ENCODE measurements at regions not wholly inside any gene's neighbourhood (a gene's known extent, or its start where the extent isn't known, plus 50 kb on each side); places are given as distances from the start of the nearest gene placed in this dataset.

DNA sequence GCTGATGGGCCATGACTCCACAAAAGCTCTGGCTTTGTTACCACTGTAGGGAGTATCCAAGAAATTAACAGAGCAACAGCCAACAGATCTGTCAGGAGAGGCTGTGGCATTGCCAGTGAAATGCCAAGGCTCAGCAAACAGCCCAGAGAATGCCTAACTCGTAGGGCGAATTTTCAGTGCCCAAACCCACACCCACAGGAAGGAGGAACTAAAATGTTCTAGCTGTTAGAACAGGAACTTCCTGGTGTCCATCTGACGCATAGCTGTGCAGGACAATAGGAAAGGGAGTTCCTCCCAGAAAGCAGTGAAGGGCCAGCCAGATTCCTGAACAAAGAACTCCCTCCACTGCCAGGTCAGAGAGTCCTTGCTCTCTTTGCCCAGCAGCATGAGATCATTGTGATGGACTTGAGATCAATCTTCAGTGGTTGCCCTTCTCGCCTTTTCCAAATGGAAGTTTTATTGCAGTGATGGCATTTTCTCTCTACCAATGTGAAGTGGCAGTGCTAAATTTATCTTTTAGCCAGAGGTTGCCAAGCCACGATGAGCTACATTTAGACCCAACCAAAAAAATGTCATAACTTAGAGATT is 224.2 kb upstream of the STARD13 start:
- no peaks in the 10 kb centered on the region for H3K9me3 ChIP-seq (ENCODE audit: control insufficient read depth, low read length, poor library complexity, severe bottlenecking)
- DNase-seq (no peak), ATAC-seq (no peak)
- no peaks in the 10 kb centered on the region for H3K4me1 Mint-ChIP-seq
- H3K27ac Mint-ChIP-seq = no peak overlapping the region
- peaks cover 3% of the 10 kb centered on the region for H3K36me3 Mint-ChIP-seq (ENCODE audit: low read depth)
- H3K4me3 Mint-ChIP-seq = no peak overlapping the region
- H3K27me3 Mint-ChIP-seq = peaks cover 7% of the 10 kb centered on the region

DNA sequence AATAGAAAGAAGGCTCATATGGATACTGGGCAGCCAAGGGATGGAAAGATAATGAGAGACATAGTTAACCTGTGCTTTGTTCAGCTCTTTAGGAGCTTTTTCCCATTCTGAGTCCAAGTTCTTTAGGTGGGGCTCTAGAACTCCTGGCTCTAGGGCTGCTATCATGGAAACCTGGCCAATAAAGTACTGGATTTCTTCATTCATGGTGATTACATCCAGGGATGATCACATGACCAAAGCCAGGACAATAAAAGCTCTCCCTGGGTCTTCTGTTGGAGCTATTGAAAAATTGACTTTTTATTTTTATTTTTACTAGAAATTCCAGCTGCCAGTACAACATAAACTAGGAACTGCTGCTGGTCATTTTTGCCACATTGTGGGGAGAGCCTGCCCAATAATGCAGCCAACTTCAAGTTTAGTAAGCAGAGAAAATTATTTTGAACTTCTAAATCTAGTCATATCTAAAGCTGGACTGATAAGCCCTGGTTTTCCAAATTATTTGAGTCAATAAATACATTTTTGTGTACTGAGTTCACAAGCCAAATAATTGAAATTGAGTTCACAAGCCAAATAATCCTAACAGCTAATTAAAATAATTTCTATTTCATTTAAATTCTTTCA is 224.9 kb upstream of the STARD13 start:
- Mint-ChIP-seq H3K27ac (no peak overlapping the region), H3K4me1 (no peaks in the 10 kb centered on the region), H3K27me3 (peaks cover 7% of the 10 kb centered on the region), H3K36me3 (ENCODE audit: low read depth) (peaks cover 3% of the 10 kb centered on the region), H3K4me3 (no peak overlapping the region)
- ATAC-seq (no peak), DNase-seq (no peak)
- no peaks in the 10 kb centered on the region for H3K9me3 ChIP-seq (ENCODE audit: control insufficient read depth, low read length, poor library complexity, severe bottlenecking)

DNA sequence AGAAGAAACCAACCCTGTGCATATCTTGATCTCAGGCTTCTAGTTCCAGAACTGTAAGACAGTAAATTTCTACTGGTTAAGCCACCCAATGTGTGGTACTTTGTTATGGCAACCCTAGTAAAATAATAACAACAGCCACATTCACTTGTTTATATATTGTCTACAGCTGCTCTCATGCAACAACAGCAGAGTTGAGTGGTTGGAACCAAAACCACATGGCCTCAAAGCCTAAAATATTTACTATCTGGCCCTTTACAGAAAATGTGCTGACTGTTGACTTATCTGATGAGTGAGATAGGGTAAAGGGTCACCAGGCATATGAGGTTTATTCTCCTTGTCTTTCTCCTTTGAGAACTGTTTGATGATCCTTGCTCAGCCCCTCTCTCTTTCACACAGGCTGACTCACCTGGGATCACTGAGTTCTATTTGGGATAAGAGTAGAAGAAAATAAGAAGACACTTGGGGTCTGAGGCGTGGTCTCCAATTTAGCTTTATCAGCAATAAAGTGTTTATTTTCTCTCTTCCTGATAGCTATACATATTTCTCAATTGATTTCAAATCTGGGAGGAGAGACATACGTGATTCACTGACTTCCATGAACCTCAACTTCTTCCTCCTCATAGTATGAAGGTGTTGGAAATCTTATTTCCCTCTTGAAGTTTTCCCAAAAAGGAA is 227.5 kb upstream of the STARD13 start:
- ATAC-seq (no peak), DNase-seq (no peak)
- Mint-ChIP-seq H3K27me3 (peaks cover 7% of the 10 kb centered on the region), H3K4me1 (peaks cover 2% of the 10 kb centered on the region), H3K36me3 (ENCODE audit: low read depth) (peaks cover 3% of the 10 kb centered on the region), H3K4me3 (no peak overlapping the region), H3K27ac (no peak overlapping the region)
- H3K9me3 ChIP-seq (ENCODE audit: control insufficient read depth, low read length, poor library complexity, severe bottlenecking) = no peaks in the 10 kb centered on the region

DNA sequence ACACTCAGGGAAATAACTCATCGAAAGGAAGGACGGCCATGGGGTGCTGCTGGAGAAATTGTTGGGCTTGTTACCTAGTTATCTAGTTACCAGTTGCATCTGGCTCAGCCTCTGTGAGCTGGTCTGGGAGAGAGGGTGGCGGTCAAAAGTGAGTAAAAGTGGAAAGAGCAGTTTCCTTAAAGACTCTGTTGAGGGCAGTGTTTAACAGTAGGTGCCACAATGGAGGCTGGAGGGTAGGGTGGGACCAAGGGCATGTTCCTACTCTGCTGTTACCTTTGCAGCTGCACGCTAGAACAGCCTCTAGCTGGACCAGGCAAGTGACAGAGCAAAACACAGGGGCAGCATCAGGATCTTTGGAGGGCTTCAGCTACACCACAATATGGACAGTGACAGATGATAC is 228.8 kb upstream of the STARD13 start:
- Mint-ChIP-seq H3K36me3 (ENCODE audit: low read depth) (peaks cover 3% of the 10 kb centered on the region), H3K4me3 (no peak overlapping the region), H3K4me1 (peaks cover 2% of the 10 kb centered on the region), H3K27ac (no peak overlapping the region), H3K27me3 (peaks cover 7% of the 10 kb centered on the region)
- no peak for ATAC-seq
- no peaks in the 10 kb centered on the region for H3K9me3 ChIP-seq (ENCODE audit: control insufficient read depth, low read length, poor library complexity, severe bottlenecking)
- no peak for DNase-seq

GRCh38 chr13:33515146-33515545 is 229.6 kb upstream of the STARD13 start:
- no peak for DNase-seq
- Mint-ChIP-seq H3K4me1 (peaks cover 2% of the 10 kb centered on the region), H3K36me3 (ENCODE audit: low read depth) (peaks cover 3% of the 10 kb centered on the region), H3K4me3 (no peak overlapping the region), H3K27ac (no peak overlapping the region), H3K27me3 (peaks cover 7% of the 10 kb centered on the region)
- no peak for ATAC-seq
- H3K9me3 ChIP-seq (ENCODE audit: control insufficient read depth, low read length, poor library complexity, severe bottlenecking) = no peaks in the 10 kb centered on the region

GRCh38 chr13:33518452-33518851 is 232.9 kb upstream of the STARD13 start:
- H3K36me3 Mint-ChIP-seq (ENCODE audit: low read depth) = peaks cover 3% of the 10 kb centered on the region
- ATAC-seq (no peak), DNase-seq (no peak)
- H3K9me3 ChIP-seq (ENCODE audit: control insufficient read depth, low read length, poor library complexity, severe bottlenecking) = no peaks in the 10 kb centered on the region
- peaks cover 7% of the 10 kb centered on the region for H3K27me3 Mint-ChIP-seq
- H3K27ac Mint-ChIP-seq = no peak overlapping the region
- H3K4me1 Mint-ChIP-seq = peaks cover 2% of the 10 kb centered on the region
- no peak overlapping the region for H3K4me3 Mint-ChIP-seq

GRCh38 chr13:33519561-33520467 is 234.3 kb upstream of the STARD13 start:
- H3K9me3 ChIP-seq (ENCODE audit: control insufficient read depth, low read length, poor library complexity, severe bottlenecking) = no peaks in the 10 kb centered on the region
- H3K4me3 Mint-ChIP-seq = no peak overlapping the region
- ATAC-seq = no peak
- H3K27me3 Mint-ChIP-seq = no peaks in the 10 kb centered on the region
- H3K27ac Mint-ChIP-seq = no peak overlapping the region
- H3K36me3 Mint-ChIP-seq (ENCODE audit: low read depth) = no peaks in the 10 kb centered on the region
- H3K4me1 Mint-ChIP-seq = peaks cover 2% of the 10 kb centered on the region
- DNase-seq = no peak

- H3K4me1 Mint-ChIP-seq = peaks cover 2% of the 10 kb centered on the region
- no peaks in the 10 kb centered on the region for H3K9me3 ChIP-seq (ENCODE audit: control insufficient read depth, low read length, poor library complexity, severe bottlenecking)
- no peaks in the 10 kb centered on the region for H3K36me3 Mint-ChIP-seq (ENCODE audit: low read depth)
- H3K27ac Mint-ChIP-seq = no peak overlapping the region
- ATAC-seq (no peak), DNase-seq (no peak)
- H3K4me3 Mint-ChIP-seq = no peak overlapping the region
- no peaks in the 10 kb centered on the region for H3K27me3 Mint-ChIP-seq
Measured at GRCh38 chr13:33520468-33520839, 234.9 kb upstream of the STARD13 start.

DNA sequence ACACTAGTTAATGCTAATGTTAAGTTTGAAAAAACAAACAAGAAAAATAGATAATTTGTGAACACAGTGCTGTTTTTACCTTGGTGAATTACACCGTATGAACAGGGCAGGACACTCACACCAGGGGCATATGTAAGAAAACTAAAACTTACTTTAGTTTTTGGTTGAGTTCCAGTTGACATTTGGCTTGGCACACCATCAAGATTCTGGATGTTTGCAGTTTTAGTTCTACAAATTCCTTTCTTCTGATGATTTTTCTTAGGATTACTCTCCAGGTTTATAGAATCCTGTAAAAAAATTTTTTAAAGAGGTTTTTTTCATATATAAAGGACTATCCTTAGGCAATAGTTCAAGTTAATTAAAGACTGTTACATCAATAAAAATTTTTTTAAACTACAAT is 238.5 kb upstream of the STARD13 start:
- no peak overlapping the region for H3K27ac Mint-ChIP-seq
- DNase-seq (no peak), ATAC-seq (no peak)
- no peaks in the 10 kb centered on the region for H3K36me3 Mint-ChIP-seq (ENCODE audit: low read depth)
- no peak overlapping the region for H3K4me3 Mint-ChIP-seq
- no peaks in the 10 kb centered on the region for H3K9me3 ChIP-seq (ENCODE audit: control insufficient read depth, low read length, poor library complexity, severe bottlenecking)
- H3K27me3 Mint-ChIP-seq = no peaks in the 10 kb centered on the region
- peaks cover 2% of the 10 kb centered on the region for H3K4me1 Mint-ChIP-seq

DNA sequence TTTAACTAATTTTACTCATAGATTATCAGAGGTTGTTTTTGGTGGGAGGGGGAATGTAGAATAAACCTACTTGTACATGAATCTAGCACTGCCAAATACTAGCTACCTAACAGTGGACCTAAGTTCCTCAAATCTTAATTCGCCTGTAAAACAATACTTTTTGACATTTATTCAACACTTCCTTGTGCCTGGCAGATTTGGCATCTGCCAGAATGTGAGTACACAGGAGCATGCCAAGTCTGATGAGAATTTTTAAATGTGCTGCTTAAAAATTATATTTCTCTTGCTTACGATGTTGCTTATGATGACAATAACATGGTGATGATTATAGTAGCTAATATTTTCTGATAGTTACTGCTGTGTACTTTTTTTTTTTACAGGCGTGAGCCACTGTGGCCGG is 240.2 kb upstream of the STARD13 start:
- Mint-ChIP-seq H3K27me3 (no peaks in the 10 kb centered on the region), H3K36me3 (ENCODE audit: low read depth) (peaks cover 2% of the 10 kb centered on the region), H3K27ac (no peak overlapping the region), H3K4me3 (no peak overlapping the region), H3K4me1 (peaks cover 2% of the 10 kb centered on the region)
- DNase-seq (no peak), ATAC-seq (no peak)
- H3K9me3 ChIP-seq (ENCODE audit: control insufficient read depth, low read length, poor library complexity, severe bottlenecking) = no peaks in the 10 kb centered on the region

- DNase-seq (no peak), ATAC-seq (no peak)
- Mint-ChIP-seq H3K27ac (no peak overlapping the region), H3K27me3 (no peaks in the 10 kb centered on the region), H3K4me1 (peaks cover 2% of the 10 kb centered on the region), H3K4me3 (no peak overlapping the region), H3K36me3 (ENCODE audit: low read depth) (peaks cover 2% of the 10 kb centered on the region)
- no peaks in the 10 kb centered on the region for H3K9me3 ChIP-seq (ENCODE audit: control insufficient read depth, low read length, poor library complexity, severe bottlenecking)
Measured at GRCh38 chr13:33526718-33527117, 241.2 kb upstream of the STARD13 start.

DNA sequence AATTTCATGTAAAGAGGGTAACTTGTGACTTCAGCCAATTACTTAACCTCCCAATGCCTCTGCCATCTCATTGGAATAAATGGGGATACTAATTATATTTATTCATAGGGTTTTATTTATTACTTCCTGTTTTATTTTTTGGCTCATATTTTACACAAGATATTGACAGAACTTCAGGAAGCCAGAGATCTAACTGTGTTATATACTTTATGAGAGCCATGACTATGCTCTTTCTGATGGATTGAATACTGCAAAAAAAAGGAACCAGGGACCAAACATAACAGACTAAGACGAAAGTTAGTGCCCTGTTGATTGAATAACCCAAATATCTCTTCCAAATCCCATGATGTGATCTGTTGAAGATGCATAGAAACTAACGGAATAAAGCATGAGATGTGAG is 243.3 kb upstream of the STARD13 start:
- H3K9me3 ChIP-seq (ENCODE audit: control insufficient read depth, low read length, poor library complexity, severe bottlenecking) = no peaks in the 10 kb centered on the region
- H3K27ac Mint-ChIP-seq = no peak overlapping the region
- peaks cover 2% of the 10 kb centered on the region for H3K36me3 Mint-ChIP-seq (ENCODE audit: low read depth)
- no peak overlapping the region for H3K4me3 Mint-ChIP-seq
- H3K27me3 Mint-ChIP-seq = peaks cover 4% of the 10 kb centered on the region
- peaks cover 2% of the 10 kb centered on the region for H3K4me1 Mint-ChIP-seq
- DNase-seq = no peak
- no peak for ATAC-seq

GRCh38 chr13:33531484-33531883 is 245.9 kb upstream of the STARD13 start:
- Mint-ChIP-seq H3K36me3 (ENCODE audit: low read depth) (peaks cover 2% of the 10 kb centered on the region), H3K4me1 (peaks cover 3% of the 10 kb centered on the region), H3K27me3 (peaks cover 4% of the 10 kb centered on the region), H3K4me3 (no peak overlapping the region), H3K27ac (no peak overlapping the region)
- H3K9me3 ChIP-seq (ENCODE audit: control insufficient read depth, low read length, poor library complexity, severe bottlenecking) = no peaks in the 10 kb centered on the region
- ATAC-seq (no peak), DNase-seq (no peak)

All from T-helper 17 cell (primary cell).